Endothelial cell of hepatic sinusoid (primary cell): ENCODE measurements at regions not wholly inside any gene's neighbourhood (a gene's known extent, or its start where the extent isn't known, plus 50 kb on each side); places are given as distances from the start of the nearest gene placed in this dataset.
"Not testable (repeated sequence)": the region's sequence is repeated elsewhere in the genome, so short reads cannot be mapped to it uniquely, and the experiment has no call there.

Source experiments
- in situ Hi-C: cut with HindIII; loops from 2 replicates; pipeline ENCODE4 v1.10.0; 2017; ENCODE audit warnings: low sequenced_read_pairs

DNA sequence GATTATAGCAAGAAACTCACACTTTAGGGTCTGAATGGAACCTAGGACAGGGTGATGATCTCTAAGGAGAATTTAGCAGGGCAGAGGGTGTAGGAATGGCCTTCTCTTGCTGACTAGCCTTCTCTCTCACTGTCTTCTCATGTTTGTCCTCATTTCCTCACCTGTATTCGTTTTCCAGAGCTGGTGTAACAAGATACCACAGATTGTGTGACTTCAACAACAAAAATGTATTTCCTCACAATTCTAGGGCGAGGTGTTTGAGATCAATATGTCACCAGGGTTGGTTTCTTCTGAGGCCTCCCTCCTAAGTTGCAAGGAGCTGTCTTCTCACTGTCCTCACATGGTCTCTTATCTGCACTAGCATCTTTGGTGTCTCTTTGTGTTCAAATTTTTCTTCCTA, 177.9 kb upstream of the C1orf87 start:
- in situ Hi-C loops = no loop called here

DNA sequence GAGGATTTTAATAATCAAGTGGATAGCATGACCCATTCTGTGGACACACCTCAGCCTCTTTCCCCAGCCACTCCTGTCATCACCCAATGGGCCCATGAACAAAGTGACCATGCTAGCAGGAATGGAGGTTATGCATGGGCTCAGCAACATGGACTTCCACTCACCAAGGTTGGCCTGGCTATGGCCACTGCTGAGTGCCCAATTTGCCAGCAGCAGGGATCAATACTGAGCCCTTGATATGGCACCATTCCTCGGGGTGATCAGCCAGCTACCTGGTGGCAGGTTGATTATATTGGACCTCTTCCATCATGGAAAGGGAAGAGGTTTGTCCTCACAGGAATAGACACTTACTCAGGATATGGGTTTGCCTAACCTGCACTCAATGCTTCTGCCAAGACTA, 173.9 kb upstream of the C1orf87 start:
- in situ Hi-C loops = not testable (repeated sequence)

DNA sequence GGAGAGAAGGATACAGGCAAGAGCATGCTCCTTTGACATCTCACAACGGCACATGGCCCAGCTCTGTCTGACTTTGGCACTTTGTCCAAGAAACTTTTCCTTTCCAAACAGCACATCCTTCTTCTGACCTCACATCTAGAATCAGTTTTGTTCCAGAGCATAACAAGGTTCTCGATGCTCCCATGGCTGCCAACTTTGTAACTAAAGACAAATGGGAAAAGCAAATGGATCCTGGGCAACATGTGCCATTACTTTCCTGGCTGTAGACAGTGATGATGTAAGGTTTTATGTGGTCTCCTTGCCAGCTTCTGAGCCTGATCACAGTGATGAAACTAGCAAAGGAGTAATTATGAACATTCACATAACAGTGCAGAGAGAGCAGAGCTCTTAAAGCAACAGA, 171.8 kb upstream of the C1orf87 start:
- in situ Hi-C loops = no loop called here

DNA sequence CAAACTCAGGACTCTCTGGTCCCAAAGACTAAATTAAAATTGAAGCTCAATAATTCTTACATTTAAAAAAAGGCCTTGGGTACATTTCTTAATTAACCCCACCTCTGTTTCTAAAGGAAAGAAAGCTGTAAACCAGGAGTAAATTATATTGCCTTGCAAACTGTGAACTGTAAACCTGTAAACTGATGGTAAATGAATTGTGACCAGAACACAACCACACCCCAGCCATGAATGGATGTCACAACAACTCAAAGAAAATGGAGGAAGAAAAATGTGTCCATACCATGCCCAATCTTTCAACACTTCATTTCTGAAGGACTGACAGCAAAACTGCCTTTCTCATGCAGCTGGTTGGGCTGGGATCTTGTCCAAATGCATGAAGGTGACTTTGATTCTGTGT, 171.3 kb upstream of the C1orf87 start:
- in situ Hi-C loops = no loop called here

DNA sequence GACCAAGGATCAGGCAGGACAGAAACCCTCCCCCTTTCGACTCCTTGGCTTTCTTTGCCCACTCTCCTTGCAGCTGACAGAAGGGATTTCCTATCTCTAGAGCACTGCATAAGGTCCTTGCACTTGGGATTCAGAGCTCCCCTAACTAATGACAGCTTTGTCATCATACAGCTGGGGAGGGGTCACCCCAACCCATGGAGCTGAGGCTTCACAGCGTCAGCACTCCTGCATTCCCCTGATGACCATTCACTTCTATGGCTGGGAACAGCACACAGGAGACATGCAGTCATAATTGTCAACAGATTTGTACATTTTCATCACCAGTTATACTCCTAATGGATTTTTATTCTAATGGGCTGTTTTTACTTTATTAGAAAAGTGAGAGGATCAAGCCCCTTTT, 161.7 kb upstream of the C1orf87 start:
- in situ Hi-C loops = no loop called here

DNA sequence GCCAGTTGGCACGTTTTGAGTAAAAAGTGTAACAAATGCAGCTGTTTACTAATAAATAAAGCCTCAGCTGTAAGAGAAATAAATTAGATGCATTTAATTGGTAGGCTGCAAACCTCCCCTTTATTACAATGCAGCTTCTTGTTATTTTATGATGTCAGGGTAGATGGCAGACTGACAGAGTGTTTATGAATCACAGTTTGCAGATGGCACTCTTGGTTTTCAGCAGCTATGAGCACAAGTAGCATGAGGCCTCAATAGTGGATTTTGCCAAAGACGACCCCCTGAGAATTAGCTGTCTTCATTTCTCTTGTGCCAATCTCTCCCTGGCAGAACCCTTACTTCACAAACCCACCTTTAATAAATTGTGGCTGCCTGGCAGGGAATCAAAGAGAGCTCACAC, 161.2 kb upstream of the C1orf87 start:
- in situ Hi-C loops = no loop called here

DNA sequence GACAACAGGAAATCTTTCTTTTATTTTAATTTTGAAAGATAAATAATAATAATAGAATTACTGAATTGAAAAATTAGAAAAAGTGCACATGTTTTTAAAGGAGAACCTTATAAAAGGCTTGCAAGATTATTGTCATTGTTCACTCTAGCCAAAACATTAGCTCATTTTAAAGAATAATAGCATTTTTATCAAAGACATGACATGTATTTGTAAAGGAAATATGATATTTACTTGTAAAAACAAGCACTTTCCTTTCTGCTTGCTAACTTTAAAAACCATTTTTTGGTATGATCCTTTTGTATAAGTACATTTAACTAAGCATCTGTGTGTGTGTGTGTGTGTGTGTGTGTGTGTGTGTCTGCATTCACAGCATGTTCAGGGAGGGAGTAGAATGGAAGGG, 156.3 kb upstream of the C1orf87 start:
- in situ Hi-C loops = no loop called here

DNA sequence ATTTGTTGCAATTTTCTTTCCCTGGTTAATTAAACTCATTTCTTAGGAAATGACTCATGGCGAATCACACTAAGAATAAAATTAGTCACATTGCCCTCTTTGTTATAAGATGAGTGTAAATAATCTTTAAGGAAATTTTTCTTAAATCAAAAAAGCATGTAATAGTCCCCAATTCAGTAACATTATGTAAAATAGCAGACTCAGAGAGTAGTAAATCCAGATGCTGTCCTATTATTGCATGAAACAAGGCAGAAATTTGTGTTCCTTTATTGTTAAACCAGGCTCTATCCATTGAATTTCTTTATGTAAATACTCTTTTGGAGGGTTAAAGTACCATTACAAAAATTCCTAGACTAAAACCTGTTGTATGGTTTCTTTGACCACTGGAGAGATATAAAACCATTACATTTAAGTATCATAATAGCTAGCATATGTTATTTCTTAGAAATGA, 154.5 kb upstream of the C1orf87 start:
- in situ Hi-C loops = no loop called here

DNA sequence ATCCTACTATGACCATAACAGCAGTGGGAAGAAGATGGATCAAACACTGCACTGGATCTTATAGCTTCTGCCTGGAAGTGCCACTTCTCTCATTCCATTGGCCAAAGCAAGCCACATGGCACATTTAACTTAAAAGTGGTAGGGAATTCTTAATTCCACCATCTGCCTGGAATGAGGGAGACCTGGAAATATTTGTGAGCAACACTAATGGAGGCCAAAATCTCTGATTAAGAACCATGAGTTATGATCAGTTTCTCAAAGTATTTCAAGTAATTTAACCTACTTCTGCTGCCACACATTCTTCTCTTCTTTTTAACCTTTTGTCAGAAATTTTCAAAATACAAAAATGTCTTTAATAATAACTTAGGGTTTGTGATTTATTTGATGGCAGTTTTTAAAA, 154.0 kb upstream of the C1orf87 start:
- in situ Hi-C loops = no loop called here

DNA sequence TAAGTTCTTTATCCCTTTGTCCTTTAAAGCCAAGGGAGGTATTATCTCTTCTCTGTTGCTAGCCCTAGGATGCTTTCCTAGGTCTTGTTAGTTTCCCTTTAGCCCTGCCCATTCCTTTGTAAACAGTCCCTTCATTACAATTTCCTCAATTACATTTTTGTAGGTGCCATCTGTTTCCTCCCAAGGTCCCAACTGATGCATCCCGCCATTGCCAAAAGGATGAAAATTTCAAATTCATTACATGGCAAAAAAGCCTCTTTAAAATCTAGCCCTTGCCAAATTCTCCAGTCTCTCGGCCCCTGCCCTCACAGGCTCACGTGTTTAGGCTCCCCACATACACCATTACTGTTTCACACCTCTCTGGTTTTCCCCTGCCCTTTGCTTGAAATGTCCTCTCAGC, 151.9 kb upstream of the C1orf87 start:
- in situ Hi-C loops = no loop called here

DNA sequence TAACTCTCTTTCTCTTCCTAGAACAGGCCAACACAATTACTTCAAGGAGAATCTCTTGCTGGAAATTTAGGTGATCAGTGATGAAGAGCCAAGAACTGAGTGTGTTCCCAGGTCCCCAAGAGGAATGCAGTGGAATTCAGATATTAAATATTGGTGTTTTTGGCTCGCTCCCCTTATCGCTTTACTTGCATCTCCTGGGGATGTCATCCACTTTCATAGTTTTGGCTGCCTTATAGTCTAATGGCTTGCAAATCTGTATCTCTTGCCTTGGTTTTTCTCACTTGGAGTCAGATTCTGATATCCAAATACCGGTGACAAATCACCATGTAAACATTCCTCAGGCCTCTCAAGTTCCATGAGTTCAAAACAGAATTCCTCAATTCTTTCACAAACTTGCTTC, 151.0 kb upstream of the C1orf87 start:
- in situ Hi-C loops = no loop called here

DNA sequence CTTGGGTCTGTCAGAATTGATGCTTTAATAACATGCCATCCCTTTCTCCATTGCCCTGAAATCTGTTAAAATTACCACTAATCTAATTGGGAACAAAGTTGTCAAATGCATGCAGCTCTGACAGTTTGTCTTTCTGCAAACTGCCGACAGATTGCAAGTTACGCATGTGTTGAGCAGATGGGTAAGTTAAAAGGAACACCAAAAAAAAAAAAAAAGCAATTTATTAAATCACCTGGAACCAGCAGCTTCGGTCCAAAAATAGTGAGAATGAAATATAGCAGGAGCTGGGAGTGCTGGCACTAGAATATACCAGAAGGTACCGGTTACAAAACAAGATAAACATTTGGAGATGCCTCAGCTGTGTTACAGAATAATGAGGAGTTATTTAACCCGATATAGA, 149.6 kb upstream of the C1orf87 start:
- in situ Hi-C loops = no loop called here

DNA sequence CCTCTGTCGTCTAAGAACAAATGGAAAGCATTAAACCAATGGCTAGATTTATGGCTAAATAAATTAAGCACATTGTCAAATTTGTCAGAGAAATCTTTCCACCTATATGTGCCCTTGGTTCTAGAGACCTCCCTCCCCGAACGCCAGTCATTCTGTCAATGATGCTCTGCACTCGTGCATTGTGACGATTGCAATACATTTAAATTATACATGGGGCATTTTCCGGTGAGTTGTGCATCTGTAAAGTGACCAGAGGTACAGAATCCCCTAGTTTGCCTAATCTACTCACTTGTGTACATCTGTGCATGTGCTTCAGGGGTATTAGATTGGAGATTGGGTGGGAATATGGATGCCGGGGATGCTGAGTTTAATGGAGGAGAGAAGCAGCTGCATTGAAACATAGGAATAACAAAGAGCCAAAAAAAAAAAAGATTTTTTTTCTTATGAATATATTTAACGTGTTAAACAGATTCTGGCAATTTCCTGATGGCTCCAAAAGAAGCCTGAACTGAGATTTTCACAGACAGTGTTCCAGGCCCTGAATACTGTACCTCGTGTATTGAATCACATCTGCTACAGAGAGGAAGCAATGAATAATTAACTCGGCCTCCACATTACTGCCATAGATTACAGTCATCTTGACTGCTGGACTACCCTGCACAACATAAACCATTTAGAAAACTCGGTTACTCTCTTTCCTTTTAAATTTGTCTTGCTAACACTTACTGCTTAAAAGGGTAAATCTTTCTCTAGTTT, 149.0 kb upstream of the C1orf87 start:
- in situ Hi-C loops = no loop called here

DNA sequence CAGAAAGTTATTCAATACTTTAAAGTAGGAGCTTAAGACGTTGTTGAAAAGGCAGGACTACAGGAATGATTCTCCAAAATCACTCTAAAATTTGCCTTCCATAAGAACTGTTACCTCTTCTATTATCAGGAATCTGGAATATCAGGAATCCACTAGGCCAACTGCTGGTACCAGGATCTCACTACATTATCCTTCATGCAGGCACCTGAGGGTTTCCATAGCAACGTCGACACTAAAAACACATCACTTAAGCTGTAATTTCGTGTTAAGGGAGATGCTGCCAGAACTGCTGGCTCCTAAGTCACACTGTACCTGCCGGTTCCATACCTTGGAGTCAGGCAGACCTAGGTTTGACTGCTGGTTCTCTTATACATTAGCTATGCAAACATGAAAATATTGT, 139.7 kb upstream of the C1orf87 start:
- in situ Hi-C loops = no loop called here

DNA sequence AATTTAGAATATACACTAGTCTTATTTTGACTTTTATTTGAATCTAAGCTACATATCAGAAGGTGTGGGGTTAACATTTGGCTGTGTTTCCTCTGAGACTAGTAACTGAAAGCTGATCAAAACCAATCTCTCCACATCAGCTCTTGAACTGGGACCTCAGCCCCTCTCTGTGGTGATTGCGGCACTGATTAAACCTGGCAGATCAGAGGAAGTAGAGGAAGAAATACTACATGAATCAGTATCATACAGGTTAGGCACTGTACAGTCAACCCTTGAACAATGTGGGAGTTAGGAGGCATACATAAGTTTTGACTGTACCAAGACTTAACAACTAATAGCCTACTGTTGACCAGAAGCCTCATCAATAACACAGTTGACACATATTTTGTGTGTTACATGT, 122.5 kb upstream of the C1orf87 start:
- in situ Hi-C loops = no loop called here

DNA sequence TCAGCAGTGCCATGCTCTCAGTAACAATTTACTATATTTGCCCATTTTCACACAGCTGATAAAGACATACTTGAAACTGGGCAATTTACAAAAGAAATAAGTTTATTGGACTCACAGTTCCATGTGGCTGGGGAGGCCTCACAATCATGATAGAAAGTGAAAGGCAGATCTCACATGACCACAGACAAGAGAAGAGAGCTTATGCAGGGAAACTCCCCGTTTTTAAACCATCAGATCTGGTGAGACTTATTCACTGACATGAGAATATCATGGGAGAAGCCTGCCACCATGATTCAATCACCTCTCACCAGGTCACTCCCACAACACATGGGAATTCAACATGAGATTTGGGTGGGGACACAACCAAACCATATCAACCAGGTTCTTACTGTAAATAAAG, 112.1 kb upstream of the C1orf87 start:
- in situ Hi-C loops = no loop called here

DNA sequence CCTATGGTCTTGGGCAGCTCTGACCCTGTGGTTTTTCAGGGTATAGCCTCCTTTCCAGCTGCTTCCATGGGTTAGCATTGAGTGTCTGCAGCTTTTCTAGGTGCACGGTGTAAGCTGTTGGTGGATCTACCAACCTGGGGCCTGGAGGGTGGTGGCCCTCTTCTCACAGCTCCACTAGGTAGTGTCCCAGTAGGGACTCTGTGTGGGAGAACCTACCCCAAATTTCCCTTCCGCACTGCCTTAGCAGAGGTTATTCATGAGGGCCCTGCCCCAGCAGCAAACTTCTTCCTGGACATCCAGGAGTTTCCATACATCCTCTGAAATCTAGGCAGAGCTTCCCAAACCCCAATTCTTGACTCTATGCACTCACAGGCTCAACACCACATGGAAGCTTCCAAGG, 111.0 kb upstream of the C1orf87 start:
- in situ Hi-C loops = no loop called here

DNA sequence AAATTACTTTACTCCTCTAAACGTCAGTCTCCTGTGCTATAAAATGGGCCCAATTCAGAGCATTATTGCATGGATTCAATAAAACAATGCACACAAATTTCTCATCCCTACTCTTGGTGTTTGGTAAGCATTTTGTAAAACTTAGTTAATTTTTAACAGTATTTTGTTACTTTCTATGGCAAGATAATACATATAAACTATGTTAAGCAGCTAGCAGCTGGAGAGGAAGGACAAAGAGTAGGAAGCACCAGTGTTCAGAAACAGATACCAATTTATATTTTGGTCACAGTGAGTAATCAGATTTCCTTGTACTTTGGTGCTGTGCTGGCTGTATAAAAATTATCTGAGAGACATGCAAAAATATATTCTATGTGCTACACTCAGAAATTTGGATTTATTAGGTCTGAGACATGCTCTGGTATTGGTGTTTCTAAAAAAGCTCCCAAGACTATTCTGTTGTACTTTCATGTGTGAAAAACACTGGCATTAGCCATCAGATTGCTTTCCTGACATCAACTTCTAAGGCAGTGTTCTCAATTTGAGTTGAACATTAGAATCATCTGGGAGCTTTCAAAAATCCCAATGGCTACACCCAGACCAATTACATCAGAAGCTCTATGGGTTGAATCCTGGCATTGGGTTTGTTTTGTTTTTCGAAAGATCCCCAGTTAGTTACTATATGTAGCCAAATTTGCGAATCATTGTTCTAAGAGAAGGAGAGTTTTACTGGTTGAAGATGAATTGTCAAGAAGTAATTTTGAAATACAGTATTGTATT, 100.3 kb upstream of the C1orf87 start:
- in situ Hi-C loops = no loop called here

DNA sequence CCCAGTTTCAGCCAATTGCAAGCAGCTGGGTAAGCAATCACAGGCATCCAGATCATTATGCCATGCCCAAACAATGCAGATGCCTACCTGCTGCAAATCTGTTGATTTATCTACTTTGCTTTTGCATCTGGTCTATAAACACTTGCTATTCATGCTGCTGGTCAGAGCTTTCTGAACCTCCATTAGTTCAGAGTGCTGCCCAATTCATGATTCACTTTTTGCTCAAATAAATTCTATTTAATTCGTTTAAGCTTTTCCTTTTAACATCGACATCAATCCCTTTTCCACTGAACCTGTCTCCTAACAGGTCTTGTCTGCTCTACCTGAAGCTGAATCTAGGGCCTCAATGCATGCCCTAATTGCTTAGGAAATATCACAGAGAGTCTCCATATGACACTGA, 99.4 kb upstream of the C1orf87 start:
- in situ Hi-C loops = no loop called here

DNA sequence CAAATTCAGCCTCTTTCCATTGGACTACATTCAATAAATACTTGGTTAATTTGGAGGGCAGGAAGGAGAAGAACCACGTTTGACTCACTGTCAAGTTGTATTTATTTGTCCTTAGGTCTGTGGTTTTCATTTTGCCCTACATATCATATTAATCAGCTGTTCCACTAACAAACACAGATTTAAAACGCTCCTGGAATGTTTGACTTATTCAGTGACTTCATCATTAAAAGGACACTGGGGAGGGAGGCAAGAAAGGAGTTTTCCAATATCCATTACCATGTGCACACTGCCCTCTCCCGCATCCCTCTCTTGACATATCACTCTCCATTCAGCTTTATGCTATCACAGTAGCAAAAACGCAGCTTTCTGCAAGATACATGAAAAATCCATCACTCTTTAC, 98.2 kb upstream of the C1orf87 start:
- in situ Hi-C loops = no loop called here

DNA sequence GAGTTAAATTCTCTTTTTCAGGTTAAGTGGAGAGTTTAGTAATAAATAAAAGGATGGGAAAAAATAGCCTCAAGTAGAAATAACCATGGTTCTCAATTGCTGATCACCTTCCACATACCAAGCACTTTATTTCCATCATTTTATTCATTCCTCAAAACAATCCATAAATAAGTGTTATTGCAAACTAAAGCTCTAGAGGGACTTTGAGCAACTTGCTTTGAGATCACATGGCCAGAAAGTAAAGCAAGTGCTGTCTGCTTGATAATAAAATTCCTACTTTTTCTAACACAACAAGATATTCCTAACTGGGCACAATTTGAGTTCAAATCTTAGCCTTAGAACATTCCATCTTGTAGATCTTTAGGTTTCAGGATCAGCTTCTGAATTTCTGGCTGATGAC, 97.1 kb upstream of the C1orf87 start:
- in situ Hi-C loops = no loop called here

DNA sequence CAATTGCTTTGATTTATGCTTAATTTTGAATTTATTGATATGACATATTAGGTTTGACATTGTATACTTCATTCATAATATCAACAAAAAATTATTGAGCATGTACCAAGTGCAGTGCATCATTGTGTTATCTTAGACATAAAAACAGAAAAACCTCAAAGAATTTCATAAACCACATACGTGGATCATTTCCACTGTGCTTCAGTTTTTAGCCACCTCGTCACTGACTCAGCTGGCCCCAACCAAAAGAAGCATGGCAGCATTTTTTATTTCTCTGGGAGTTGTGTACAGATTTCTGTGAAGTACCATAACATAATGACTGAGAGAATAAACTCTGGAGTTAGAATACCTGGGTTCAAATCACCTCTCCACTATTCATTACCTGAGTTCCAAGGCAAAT, 95.6 kb upstream of the C1orf87 start:
- in situ Hi-C loops = no loop called here

DNA sequence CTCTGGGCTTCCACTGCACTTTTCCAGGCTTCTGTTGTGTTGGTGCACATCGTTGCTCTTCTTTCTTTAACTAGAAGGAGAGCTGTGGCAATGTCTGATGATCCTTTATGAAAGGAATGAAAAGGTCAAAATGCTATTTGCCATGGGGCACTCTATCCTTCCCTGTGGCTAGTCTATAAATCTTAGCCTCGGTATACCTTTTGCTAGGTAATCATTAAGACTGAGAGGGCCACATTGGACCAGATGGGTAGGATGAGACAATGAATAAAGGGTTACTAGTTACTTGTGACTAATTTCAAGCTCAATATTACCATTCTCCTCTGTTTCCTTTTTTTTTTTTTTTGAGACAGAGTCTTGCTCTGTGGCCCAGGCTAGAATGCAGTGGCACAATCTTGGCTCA, 89.4 kb upstream of the C1orf87 start:
- in situ Hi-C loops = no loop called here
